Left lung (tissue), 4 donors: ENCODE measurements at regions not wholly inside any gene's neighbourhood (a gene's known extent, or its start where the extent isn't known, plus 50 kb on each side); places are given as distances from the start of the nearest gene placed in this dataset.

Experiments
- ATAC-seq: fragments of 200-7000 bp; cut with Tn5 transposase; one replicate; pipeline ENCODE4 v1.9.1; 2020; ENCODE audit warnings: moderate library complexity
- DNase-seq, 4 donors: peaks; one replicate each; pipeline ENCODE4 v3.0.0-alpha.2; 2013 to 2020
- H3K27ac ChIP-seq, 2 donors: fragments of 200-600 bp; sonication (generic) in 1 of 2; one replicate each; pipeline versions ENCODE4 v1.5.0 to v1.8.0; 2020 to 2021
- H3K27me3 ChIP-seq, 2 donors: fragments of 200-600 bp; sonication (generic) in 1 of 2; one replicate each; pipeline versions ENCODE4 v1.5.0 to v1.8.0; 2020 to 2021
- H3K36me3 ChIP-seq, 2 donors: fragments of 200-600 bp; sonication (generic) in 1 of 2; one replicate each; pipeline versions ENCODE4 v1.5.0 to v1.8.0; 2020 to 2021
- H3K4me1 ChIP-seq, 2 donors: fragments of 200-600 bp; one replicate each; pipeline ENCODE4 v1.8.0; 2021
- H3K4me3 ChIP-seq, 2 donors: fragments of 200-600 bp; sonication (generic) in 1 of 2; one replicate each; pipeline versions ENCODE4 v1.5.0 to v1.8.0; 2020 to 2021; ENCODE audit warnings: mild to moderate bottlenecking in 1 of 2
- H3K9me3 ChIP-seq, 2 donors: fragments of 200-600 bp; sonication (generic) in 1 of 2; one replicate each; pipeline versions ENCODE4 v1.5.0 to v1.8.0; 2020 to 2021
- CTCF ChIP-seq, 2 donors: fragments of 200-600 bp; sonication (generic) in 1 of 2; IDR thresholded peaks; one replicate each; pipeline versions ENCODE4 v1.5.0 to v1.8.0; 2021; ENCODE audit warnings: antibody characterized with exemption in 2 of 2
- intact Hi-C, 2 donors: fragments of 100-400 bp; cut with DNase I; formaldehyde crosslinking; loops; one replicate each; pipeline versions ENCODE4 v1.11.2 to v1.14.2; 2022
- donor health status: DM: no; HTN: yes; CAD: no.
- donor health status: DM: no; HTN: no; CAD: no.

- DNase-seq (no peak), ATAC-seq (no peak)
- H3K27ac ChIP-seq, result no peak overlapping the region
- H3K4me3 ChIP-seq, result no peak overlapping the region
- H3K36me3 ChIP-seq, result no peaks in the 10 kb centered on the region
- no peak for TF ChIP-seq CTCF (IDR thresholded peaks at IDR 0.05)
- H3K27me3 ChIP-seq, result no peaks in the 10 kb centered on the region
- no peaks in the 10 kb centered on the region for H3K4me1 ChIP-seq
- intact Hi-C loops, result no loop called here
- H3K9me3 ChIP-seq, result no peaks in the 10 kb centered on the region
Observed at GRCh38 chrX:13419276-13419675, 99.4 kb upstream of the ATXN3L start.

GRCh38 chrX:13418126-13419097, 98.6 kb upstream of the ATXN3L start:
- Histone ChIP-seq H3K36me3 (no peaks in the 10 kb centered on the region), H3K4me1 (no peaks in the 10 kb centered on the region), H3K27me3 (no peaks in the 10 kb centered on the region), H3K27ac (no peak overlapping the region), H3K4me3 (no peak overlapping the region), H3K9me3 (no peaks in the 10 kb centered on the region)
- no peak for TF ChIP-seq CTCF (IDR thresholded peaks at IDR 0.05)
- intact Hi-C loops, result no loop called here
- DNase-seq, result no peak
- ATAC-seq, result no peak

DNA sequence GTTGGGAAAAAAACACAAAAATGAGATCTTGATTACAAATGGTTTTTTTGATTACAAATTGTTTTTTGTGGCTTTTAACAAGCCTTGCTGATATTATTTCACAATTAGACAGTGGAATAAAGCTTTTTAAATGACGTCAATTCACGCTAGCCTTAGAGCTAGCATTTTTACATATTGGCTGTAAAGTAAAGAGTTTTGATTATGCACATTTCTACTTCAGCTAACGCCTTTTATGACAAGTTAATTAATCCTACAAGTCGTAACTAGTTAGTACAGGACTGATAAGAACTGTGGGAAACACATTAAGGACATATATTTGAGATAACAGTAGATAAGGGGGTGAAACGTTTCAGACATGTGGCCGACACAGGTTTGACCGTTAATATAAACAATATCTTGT, 95.7 kb upstream of the ATXN3L start:
- no peak for TF ChIP-seq CTCF (IDR thresholded peaks at IDR 0.05)
- DNase-seq, result no peak
- no peak for ATAC-seq

GRCh38 chrX:13414006-13414647, 94.3 kb upstream of the ATXN3L start:
- Histone ChIP-seq H3K36me3 (no peaks in the 10 kb centered on the region), H3K27me3 (no peaks in the 10 kb centered on the region), H3K4me3 (no peak overlapping the region), H3K9me3 (no peaks in the 10 kb centered on the region), H3K27ac (no peak overlapping the region), H3K4me1 (no peaks in the 10 kb centered on the region)
- no peak for TF ChIP-seq CTCF (IDR thresholded peaks at IDR 0.05)
- ATAC-seq (no peak), DNase-seq (no peak)
- intact Hi-C loops, result no loop called here

More for the DNA sequence above, 95.7 kb upstream of the ATXN3L start:
- Histone ChIP-seq H3K4me3 (no peak overlapping the region), H3K9me3 (no peaks in the 10 kb centered on the region), H3K4me1 (no peaks in the 10 kb centered on the region), H3K27ac (no peak overlapping the region), H3K36me3 (no peaks in the 10 kb centered on the region), H3K27me3 (no peaks in the 10 kb centered on the region)
- intact Hi-C loops, result no loop called here

GRCh38 chrX:13412208-13412600, 92.4 kb upstream of the ATXN3L start:
- intact Hi-C loops, result no loop called here
- H3K36me3 ChIP-seq, result no peaks in the 10 kb centered on the region
- no peaks in the 10 kb centered on the region for H3K9me3 ChIP-seq
- no peaks in the 10 kb centered on the region for H3K27me3 ChIP-seq
- ATAC-seq (no peak), DNase-seq (no peak)
- no peak for TF ChIP-seq CTCF (IDR thresholded peaks at IDR 0.05)
- no peak overlapping the region for H3K27ac ChIP-seq
- no peaks in the 10 kb centered on the region for H3K4me1 ChIP-seq
- no peak overlapping the region for H3K4me3 ChIP-seq
